Activated naive CD4-positive, alpha-beta T cell treated with anti-CD3 and anti-CD28 coated beads, Interleukin-2, amount 10 ng/mL, durations not matched to agents 7 days and 5 days (primary cell): ENCODE measurements at regions not wholly inside any gene's neighbourhood (a gene's known extent, or its start where the extent isn't known, plus 50 kb on each side); places are given as distances from the start of the nearest gene placed in this dataset.

Experiments used
- CTCF ChIA-PET: fragments of 350-600 bp; sonication (Branson Sonifier 250); formaldehyde crosslinking; loops from one replicate; lab custom pipeline; 2021; ENCODE audit warnings: antibody characterized with exemption; lab: Charles Lee
- DNase-seq: peaks from one replicate; pipeline ENCODE4 v3.0.0-alpha.2; 2020
- H3K27ac Mint-ChIP-seq: one replicate; pipeline ENCODE4 v1.8.0; 2021; ENCODE audit warnings: mild to moderate bottlenecking, moderate library complexity, mixed read lengths
- H3K27me3 Mint-ChIP-seq: one replicate; pipeline ENCODE4 v1.8.0; 2021; ENCODE audit warnings: mild to moderate bottlenecking, mixed read lengths
- H3K36me3 Mint-ChIP-seq: one replicate; pipeline ENCODE4 v1.8.0; 2021; ENCODE audit warnings: mixed read lengths
- H3K4me1 Mint-ChIP-seq: one replicate; pipeline ENCODE4 v1.8.0; 2021; ENCODE audit warnings: mixed read lengths
- H3K4me3 Mint-ChIP-seq: one replicate; pipeline ENCODE4 v1.8.0; 2021; ENCODE audit warnings: mild to moderate bottlenecking, moderate library complexity, mixed read lengths
- H3K9me3 Mint-ChIP-seq: one replicate; pipeline ENCODE4 v1.8.0; 2021; ENCODE audit warnings: mixed read lengths

DNA sequence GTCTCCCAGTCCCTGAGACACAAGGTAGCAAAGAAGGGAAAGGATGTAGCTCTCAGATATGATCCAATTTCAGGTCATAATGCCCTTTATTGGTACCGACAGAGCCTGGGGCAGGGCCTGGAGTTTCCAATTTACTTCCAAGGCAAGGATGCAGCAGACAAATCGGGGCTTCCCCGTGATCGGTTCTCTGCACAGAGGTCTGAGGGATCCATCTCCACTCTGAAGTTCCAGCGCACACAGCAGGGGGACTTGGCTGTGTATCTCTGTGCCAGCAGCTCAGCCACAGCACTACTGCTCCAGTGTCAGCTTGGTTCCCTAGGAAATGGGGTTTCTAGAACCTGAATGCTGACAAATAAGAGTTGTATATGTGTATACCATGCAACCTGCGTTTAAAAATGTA, 74.6 kb upstream of the PRSS58 start:
- H3K9me3 Mint-ChIP-seq = no peaks in the 10 kb centered on the region
- no peak overlapping the region for H3K4me3 Mint-ChIP-seq
- H3K27me3 Mint-ChIP-seq = peaks cover 38% of the 10 kb centered on the region
- H3K36me3 Mint-ChIP-seq = no peaks in the 10 kb centered on the region
- CTCF ChIA-PET = interaction anchor here (0.7 to 3.9 kb wide), 5 partner anchors 8 to 175 kb away, joined by 3 to 28 read pairs (median 3); no protein-coding TSS in a partner anchor
- H3K27ac Mint-ChIP-seq = peak overlapping the region; percentile 16
- H3K4me1 Mint-ChIP-seq = peaks cover 5% of the 10 kb centered on the region
- DNase-seq = no peak

- DNase-seq = no peak
- no peaks in the 10 kb centered on the region for H3K36me3 Mint-ChIP-seq
- H3K4me3 Mint-ChIP-seq = no peak overlapping the region
- H3K9me3 Mint-ChIP-seq = no peaks in the 10 kb centered on the region
- peak overlapping the region; percentile 16 for H3K27ac Mint-ChIP-seq
- H3K4me1 Mint-ChIP-seq = peaks cover 5% of the 10 kb centered on the region
- CTCF ChIA-PET = interaction anchor here (0.7 to 3.9 kb wide), 3 partner anchors 8 to 175 kb away, joined by 3 to 28 read pairs (median 4); no protein-coding TSS in a partner anchor
- H3K27me3 Mint-ChIP-seq = peaks cover 39% of the 10 kb centered on the region
Observed at GRCh38 chr7:142331941-142332340, 74.1 kb upstream of the PRSS58 start.

GRCh38 chr7:142329062-142329790, 71.4 kb upstream of the PRSS58 start:
- peaks cover 31% of the 10 kb centered on the region for H3K27me3 Mint-ChIP-seq
- no peaks in the 10 kb centered on the region for H3K36me3 Mint-ChIP-seq
- no peak for DNase-seq
- peaks cover 13% of the 10 kb centered on the region for H3K4me1 Mint-ChIP-seq
- H3K27ac Mint-ChIP-seq = no peak overlapping the region
- CTCF ChIA-PET = interaction anchor here (1.3 kb wide), 1 partner anchor 9 kb away, joined by 4 read pairs; no protein-coding TSS in a partner anchor
- no peak overlapping the region for H3K4me3 Mint-ChIP-seq
- H3K9me3 Mint-ChIP-seq = no peaks in the 10 kb centered on the region

GRCh38 chr7:142328551-142328950, 70.7 kb upstream of the PRSS58 start:
- Mint-ChIP-seq H3K4me1 (peaks cover 19% of the 10 kb centered on the region), H3K27me3 (peaks cover 30% of the 10 kb centered on the region), H3K9me3 (no peaks in the 10 kb centered on the region), H3K27ac (peak overlapping the region; percentile 42), H3K36me3 (no peaks in the 10 kb centered on the region), H3K4me3 (no peak overlapping the region)
- no peak for DNase-seq
- CTCF ChIA-PET = no interaction called here

- H3K4me3 Mint-ChIP-seq = peak overlapping the region; percentile 35
- no peaks in the 10 kb centered on the region for H3K9me3 Mint-ChIP-seq
- peaks cover 21% of the 10 kb centered on the region for H3K4me1 Mint-ChIP-seq
- DNase-seq = no peak
- H3K36me3 Mint-ChIP-seq = no peaks in the 10 kb centered on the region
- peak overlapping the region; percentile 75 for H3K27ac Mint-ChIP-seq
- peaks cover 27% of the 10 kb centered on the region for H3K27me3 Mint-ChIP-seq
- CTCF ChIA-PET = interaction anchor here (0.6 kb wide), 1 partner anchor 24 kb away, joined by 3 read pairs; no protein-coding TSS in a partner anchor
Observed at GRCh38 chr7:142327628-142328405, 70.0 kb upstream of the PRSS58 start.

- peak; percentile 65 for DNase-seq
- CTCF ChIA-PET = interaction anchor here (0.6 to 3.4 kb wide), 23 partner anchors 10 to 871 kb away, joined by 3 to 28 read pairs (median 4); no protein-coding TSS in a partner anchor
- Mint-ChIP-seq H3K9me3 (no peaks in the 10 kb centered on the region), H3K27me3 (peaks cover 32% of the 10 kb centered on the region), H3K4me3 (no peak overlapping the region), H3K27ac (peak overlapping the region; percentile 2), H3K4me1 (peaks cover 25% of the 10 kb centered on the region), H3K36me3 (no peaks in the 10 kb centered on the region)
Observed at GRCh38 chr7:142323706-142324105, 65.8 kb upstream of the PRSS58 start.

- Mint-ChIP-seq H3K4me3 (peak overlapping the region; percentile 33), H3K4me1 (peaks cover 18% of the 10 kb centered on the region), H3K9me3 (no peaks in the 10 kb centered on the region), H3K27ac (peak overlapping the region; percentile 88), H3K27me3 (peaks cover 28% of the 10 kb centered on the region), H3K36me3 (no peaks in the 10 kb centered on the region)
- no peak for DNase-seq
- CTCF ChIA-PET = interaction anchor here (0.9 to 7.1 kb wide), 7 partner anchors 12 to 490 kb away, joined by 3 to 59 read pairs (median 3); no protein-coding TSS in a partner anchor
Observed at GRCh38 chr7:142321391-142321790, 63.5 kb upstream of the PRSS58 start.

GRCh38 chr7:142320883-142321282, 63.0 kb upstream of the PRSS58 start:
- no peaks in the 10 kb centered on the region for H3K36me3 Mint-ChIP-seq
- H3K27ac Mint-ChIP-seq = peak overlapping the region; percentile 88
- H3K9me3 Mint-ChIP-seq = no peaks in the 10 kb centered on the region
- peaks cover 18% of the 10 kb centered on the region for H3K4me1 Mint-ChIP-seq
- no peak for DNase-seq
- CTCF ChIA-PET = interaction anchor here (0.9 to 7.1 kb wide), 9 partner anchors 12 to 682 kb away, joined by 3 to 59 read pairs (median 3); no protein-coding TSS in a partner anchor
- peak overlapping the region; percentile 56 for H3K4me3 Mint-ChIP-seq
- H3K27me3 Mint-ChIP-seq = peaks cover 28% of the 10 kb centered on the region

DNA sequence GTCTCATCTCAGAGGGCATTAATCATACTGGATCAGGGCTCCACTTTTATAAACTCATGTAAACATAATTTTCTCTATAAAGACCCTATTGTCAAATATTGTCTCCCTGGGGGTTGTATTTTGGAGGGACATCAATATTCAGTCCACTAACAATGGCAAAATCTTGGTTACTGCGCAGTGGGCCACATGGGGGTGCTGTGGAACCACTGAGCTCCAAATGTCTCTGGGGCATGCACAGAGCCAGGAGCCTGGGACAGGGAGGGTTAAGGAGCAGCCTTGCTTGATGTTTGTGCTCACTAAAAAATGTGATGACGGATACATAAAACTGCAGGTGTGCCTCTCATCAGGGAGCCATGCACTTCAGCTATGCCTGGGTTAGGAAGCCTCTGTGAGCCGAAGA, 62.1 kb upstream of the PRSS58 start:
- Mint-ChIP-seq H3K9me3 (no peaks in the 10 kb centered on the region), H3K36me3 (no peaks in the 10 kb centered on the region), H3K27me3 (peaks cover 28% of the 10 kb centered on the region), H3K4me3 (peak overlapping the region; percentile 56), H3K4me1 (peaks cover 16% of the 10 kb centered on the region), H3K27ac (peak overlapping the region; percentile 88)
- CTCF ChIA-PET = interaction anchor here (0.6 to 7.1 kb wide), 12 partner anchors 10 to 683 kb away, joined by 3 to 59 read pairs (median 4); no protein-coding TSS in a partner anchor
- peak; percentile 62 for DNase-seq

GRCh38 chr7:142314281-142314680, 56.4 kb upstream of the PRSS58 start:
- Mint-ChIP-seq H3K27me3 (peaks cover 40% of the 10 kb centered on the region), H3K9me3 (no peaks in the 10 kb centered on the region), H3K36me3 (no peaks in the 10 kb centered on the region), H3K4me1 (peaks cover 17% of the 10 kb centered on the region), H3K27ac (no peak overlapping the region), H3K4me3 (no peak overlapping the region)
- CTCF ChIA-PET = interaction anchor here (0.6 to 2.7 kb wide), 6 partner anchors 8 to 1129 kb away, joined by 3 to 16 read pairs (median 4); partner anchors contain the start of gene TAS2R60
- DNase-seq = no peak

DNA sequence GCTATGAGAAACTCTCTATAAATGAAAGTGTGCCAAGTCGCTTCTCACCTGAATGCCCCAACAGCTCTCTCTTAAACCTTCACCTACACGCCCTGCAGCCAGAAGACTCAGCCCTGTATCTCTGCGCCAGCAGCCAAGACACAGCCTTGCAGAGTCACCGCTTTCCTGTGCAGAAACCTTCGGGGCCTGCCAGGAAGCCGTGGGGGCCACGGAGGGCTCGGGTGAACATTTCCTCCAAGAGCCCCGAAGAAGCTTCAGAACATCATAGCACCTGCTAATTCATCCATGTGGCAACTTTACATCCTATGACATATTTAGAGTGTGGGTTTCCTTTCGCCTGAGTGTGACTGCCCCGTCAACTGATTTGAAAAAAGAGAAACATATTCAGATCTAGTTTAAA, 55.7 kb upstream of the PRSS58 start:
- peak; percentile 38 for DNase-seq
- Mint-ChIP-seq H3K27me3 (peaks cover 40% of the 10 kb centered on the region), H3K9me3 (no peaks in the 10 kb centered on the region), H3K4me1 (peaks cover 17% of the 10 kb centered on the region), H3K36me3 (no peaks in the 10 kb centered on the region), H3K4me3 (peak overlapping the region; percentile 25), H3K27ac (peak overlapping the region; percentile 13)
- CTCF ChIA-PET = interaction anchor here (0.6 to 2.7 kb wide), 7 partner anchors 8 to 1130 kb away, joined by 3 to 16 read pairs (median 5); partner anchors contain the start of gene TAS2R60

GRCh38 chr7:142311876-142312275, 54.0 kb upstream of the PRSS58 start:
- no peak overlapping the region for H3K4me3 Mint-ChIP-seq
- no peaks in the 10 kb centered on the region for H3K9me3 Mint-ChIP-seq
- DNase-seq = no peak
- peaks cover 41% of the 10 kb centered on the region for H3K27me3 Mint-ChIP-seq
- CTCF ChIA-PET = interaction anchor here (0.8 to 1.7 kb wide), 3 partner anchors 10 to 12 kb away, joined by 4 to 7 read pairs (median 5); no protein-coding TSS in a partner anchor
- H3K27ac Mint-ChIP-seq = no peak overlapping the region
- H3K36me3 Mint-ChIP-seq = no peaks in the 10 kb centered on the region
- peaks cover 17% of the 10 kb centered on the region for H3K4me1 Mint-ChIP-seq

GRCh38 chr7:142308918-142309317, 51.1 kb upstream of the PRSS58 start:
- Mint-ChIP-seq H3K27ac (peak overlapping the region; percentile 16), H3K4me3 (no peak overlapping the region)
- CTCF ChIA-PET = interaction anchor here (0.8 to 1.9 kb wide), 4 partner anchors 10 to 334 kb away, joined by 3 to 10 read pairs (median 6); no protein-coding TSS in a partner anchor

More at GRCh38 chr7:142308918-142309317, 51.1 kb upstream of the PRSS58 start:
- DNase-seq = no peak
- Mint-ChIP-seq H3K9me3 (no peaks in the 10 kb centered on the region), H3K36me3 (no peaks in the 10 kb centered on the region), H3K4me1 (peaks cover 15% of the 10 kb centered on the region), H3K27me3 (peaks cover 36% of the 10 kb centered on the region)
